ENCODE measurements at regions not wholly inside any gene's neighbourhood (a gene's known extent, or its start where the extent isn't known, plus 50 kb on each side); places are given as distances from the start of the nearest gene placed in this dataset.

- ChIA-PET CTCF (no interaction called here), RAD21 (ENCODE audit: low non-redundant PET in 1 of 2, low total read pairs in 2 of 2, uncharacterized antibody in 2 of 2, unreplicated experiment in 2 of 2) (no interaction called here), POLR2A (no interaction called here)
- Histone ChIP-seq H3K4me3 (replicated peaks in 1 of 2; ENCODE audit: low read depth in 1 of 2, low read length in 2 of 2) (no peak overlapping the region), H3K9ac (ENCODE audit: low read length) (no peak overlapping the region), H3K27ac (ENCODE audit: low read depth, low read length) (no peak overlapping the region), H3K36me3 (ENCODE audit: control insufficient read depth in 1 of 2, insufficient read depth in 2 of 2, low read length in 2 of 2) (no peaks in the 10 kb centered on the region), H2AFZ (ENCODE audit: low read depth, low read length, poor library complexity, severe bottlenecking) (no peak overlapping the region), H3K9me2 (ENCODE audit: insufficient read depth) (0 out of 2 replicates have a peak, but pooled peaks cover 3% of the 10 kb centered on the region), H3K27me3 (ENCODE audit: insufficient read depth, low read length) (no peaks in the 10 kb centered on the region), H3K4me1 (ENCODE audit: control insufficient read depth in 1 of 2, insufficient read depth in 2 of 2, low read length in 2 of 2) (peaks cover 0 to 4% of the 10 kb centered on the region in 2 experiments; a peak in 1 of 4 replicates), H3K4me2 (ENCODE audit: low read length) (no peak overlapping the region), H3K9me3 (ENCODE audit: control insufficient read depth in 1 of 2, insufficient read depth in 1 of 2, low read depth in 1 of 2, low read length in 2 of 2) (no peaks in the 10 kb centered on the region), H4K20me1 (ENCODE audit: insufficient read depth) (no peaks in the 10 kb centered on the region), H3K79me2 (ENCODE audit: insufficient read depth, low read length) (no peaks in the 10 kb centered on the region)
- no TSS peak for BruUV-seq (replicated peaks)
- TF ChIP-seq ELF1 (IDR thresholded peaks at IDR 0.05; ENCODE audit: borderline replicate concordance, low read depth) (no peak), ZNF274 (IDR thresholded peaks at IDR 0.05; ENCODE audit: low read depth, low read length) (no peak)
- ATAC-seq, result no peak
- intact Hi-C loops (cut with micrococcal nuclease), result no loop called here
- no peak for DNase-seq (ENCODE audit: low read depth, low spot score)
Observed at GRCh38 chr5:105397749-105398148, 1835.2 kb upstream of the NUDT12 start.

GRCh38 chr5:105392710-105393149, 1830.1 kb upstream of the NUDT12 start:
- RAD21 ChIA-PET (ENCODE audit: low non-redundant PET in 1 of 2, low total read pairs in 2 of 2, uncharacterized antibody in 2 of 2, unreplicated experiment in 2 of 2), result no interaction called here
- TF ChIP-seq MAX (IDR thresholded peaks at IDR 0.05) (no peak), CBX3 (IDR thresholded peaks at IDR 0.05; ENCODE audit: low read depth) (no peak), SRF (IDR thresholded peaks at IDR 0.05; ENCODE audit: low read depth) (no peak), POLR2A (IDR thresholded peaks at IDR 0.05; ENCODE audit: borderline replicate concordance, extremely low read depth, insufficient read depth, insufficient read length) (no peak), FOSL1 (IDR thresholded peaks at IDR 0.05; ENCODE audit: low read depth) (no peak), CTCF (IDR thresholded peaks at IDR 0.05 in 2 of 3, conservative IDR thresholded peaks at IDR 0.05 in 1 of 3; ENCODE audit: borderline replicate concordance in 1 of 3, insufficient read depth in 1 of 3, low read depth in 2 of 3, low read length in 2 of 3) (no peak), CEBPB (IDR thresholded peaks at IDR 0.05; ENCODE audit: low read depth) (no peak), EZH2 (IDR thresholded peaks at IDR 0.05) (no peak), SIN3A (IDR thresholded peaks at IDR 0.05; ENCODE audit: low read depth) (peak; percentile 48; the same call in 1 of the 2 replicates), ZNF274 (IDR thresholded peaks at IDR 0.05; ENCODE audit: low read depth, low read length) (no peak), ATF3 (IDR thresholded peaks at IDR 0.05) (no peak), ZFX (IDR thresholded peaks at IDR 0.05) (no peak), EZH2phosphoT487 (IDR thresholded peaks at IDR 0.05; ENCODE audit: borderline replicate concordance) (no peak), RAD21 (IDR thresholded peaks at IDR 0.05; ENCODE audit: low read depth) (no peak), TCF7L2 (IDR thresholded peaks at IDR 0.05; ENCODE audit: borderline replicate concordance, extremely low read depth, insufficient read depth, insufficient read length) (no peak), EGR1 (IDR thresholded peaks at IDR 0.05; ENCODE audit: low read depth) (no peak), POLR2AphosphoS5 (IDR thresholded peaks at IDR 0.05; ENCODE audit: low read depth, low read length) (peak; percentile 94), ELF1 (IDR thresholded peaks at IDR 0.05; ENCODE audit: borderline replicate concordance, low read depth) (peak; percentile 69), JUND (IDR thresholded peaks at IDR 0.05) (no peak)

More at GRCh38 chr5:105392710-105393149, 1830.1 kb upstream of the NUDT12 start:
- intact Hi-C loops (cut with micrococcal nuclease), result no loop called here
- H3K9me3 ChIP-seq (ENCODE audit: control insufficient read depth in 1 of 2, insufficient read depth in 1 of 2, low read depth in 1 of 2, low read length in 2 of 2), result no peaks in the 10 kb centered on the region
- peak overlapping the region; percentile 62 for H3K9ac ChIP-seq (ENCODE audit: low read length)
- peak overlapping the region; percentile 65 to 69 for H3K4me3 ChIP-seq (replicated peaks in 1 of 2; ENCODE audit: low read depth in 1 of 2, low read length in 2 of 2)
- peaks cover 0 to 6% of the 10 kb centered on the region in 2 experiments; a peak in 1 of 4 replicates for H3K4me1 ChIP-seq (ENCODE audit: control insufficient read depth in 1 of 2, insufficient read depth in 2 of 2, low read length in 2 of 2)
- no TSS peak for BruUV-seq (replicated peaks)
- H4K20me1 ChIP-seq (ENCODE audit: insufficient read depth), result no peaks in the 10 kb centered on the region
- peak; percentile 81 for DNase-seq (ENCODE audit: low read depth, low spot score)
- ATAC-seq, result peak; percentile 80
- ChIA-PET CTCF (no interaction called here), POLR2A (interaction anchor here (0.5 to 1.5 kb wide), 7 partner anchors 8 to 201 kb away, joined by 3 to 7 read pairs (median 3); no protein-coding TSS in a partner anchor)
- 0 out of 2 replicates have a peak, but pooled peaks cover under 1% of the 10 kb centered on the region for H3K9me2 ChIP-seq (ENCODE audit: insufficient read depth)
- H2AFZ ChIP-seq (ENCODE audit: low read depth, low read length, poor library complexity, severe bottlenecking), result peak overlapping the region; percentile 57
- peaks cover 25% of the 10 kb centered on the region for H3K79me2 ChIP-seq (ENCODE audit: insufficient read depth, low read length)
- H3K4me2 ChIP-seq (ENCODE audit: low read length), result peak overlapping the region; percentile 76
- no peaks in the 10 kb centered on the region for H3K36me3 ChIP-seq (ENCODE audit: control insufficient read depth in 1 of 2, insufficient read depth in 2 of 2, low read length in 2 of 2)
- H3K27me3 ChIP-seq (ENCODE audit: insufficient read depth, low read length), result no peaks in the 10 kb centered on the region
- H3K27ac ChIP-seq (ENCODE audit: low read depth, low read length), result peak overlapping the region; percentile 61

Measured in HCT116 (cell line).